ENCODE measurements at regions not wholly inside any gene's neighbourhood (a gene's known extent, or its start where the extent isn't known, plus 50 kb on each side); places are given as distances from the start of the nearest gene placed in this dataset.

- no peak for DNase-seq (ENCODE audit: extremely low spot score in 2 of 2)
- TF ChIP-seq POLR2A (IDR thresholded peaks at IDR 0.05) (no peak), POLR2AphosphoS5 (IDR thresholded peaks at IDR 0.05; ENCODE audit: insufficient read depth in 1 of 2, low read depth in 1 of 2) (no peak), CTCF (IDR thresholded peaks at IDR 0.05) (no peak)
These were observed 492.9 kb downstream of the PCDH20 start for GRCh38 chr13:60922576-60923231.

GRCh38 chr13:60893801-60894200, 496.8 kb downstream of the TDRD3 start:
- intact Hi-C loops (cut with DNase I) = no loop called here
- Histone ChIP-seq H3K4me3 (no peak overlapping the region), H3K27ac (no peak overlapping the region), H3K4me1 (no peaks in the 10 kb centered on the region), H3K9me3 (no peaks in the 10 kb centered on the region), H3K36me3 (no peaks in the 10 kb centered on the region), H3K27me3 (no peaks in the 10 kb centered on the region)
- TF ChIP-seq POLR2AphosphoS5 (IDR thresholded peaks at IDR 0.05; ENCODE audit: insufficient read depth in 1 of 2, low read depth in 1 of 2) (no peak), CTCF (IDR thresholded peaks at IDR 0.05) (no peak), POLR2A (IDR thresholded peaks at IDR 0.05) (no peak)
- no peak for DNase-seq (ENCODE audit: extremely low spot score in 2 of 2)

More at GRCh38 chr13:60922576-60923231, 492.9 kb downstream of the PCDH20 start:
- no peaks in the 10 kb centered on the region for H3K4me1 ChIP-seq
- no peak overlapping the region for H3K4me3 ChIP-seq
- H3K27me3 ChIP-seq = no peaks in the 10 kb centered on the region
- intact Hi-C loops (cut with DNase I) = no loop called here
- H3K9me3 ChIP-seq = no peaks in the 10 kb centered on the region
- H3K36me3 ChIP-seq = no peaks in the 10 kb centered on the region
- H3K27ac ChIP-seq = no peak overlapping the region

- no peaks in the 10 kb centered on the region for H3K36me3 ChIP-seq
- no peaks in the 10 kb centered on the region for H3K9me3 ChIP-seq
- H3K4me3 ChIP-seq = no peak overlapping the region
- H3K27ac ChIP-seq = no peak overlapping the region
- intact Hi-C loops (cut with DNase I) = no loop called here
- no peaks in the 10 kb centered on the region for H3K27me3 ChIP-seq
- no peak for DNase-seq (ENCODE audit: extremely low spot score in 2 of 2)
- TF ChIP-seq POLR2A (IDR thresholded peaks at IDR 0.05) (no peak), CTCF (IDR thresholded peaks at IDR 0.05) (no peak), POLR2AphosphoS5 (IDR thresholded peaks at IDR 0.05; ENCODE audit: insufficient read depth in 1 of 2, low read depth in 1 of 2) (no peak)
- H3K4me1 ChIP-seq = no peaks in the 10 kb centered on the region
These were observed 490.7 kb downstream of the TDRD3 start for GRCh38 chr13:60887711-60888110.

- Histone ChIP-seq H3K27me3 (no peaks in the 10 kb centered on the region), H3K4me3 (no peak overlapping the region), H3K9me3 (no peaks in the 10 kb centered on the region), H3K4me1 (no peaks in the 10 kb centered on the region), H3K36me3 (no peaks in the 10 kb centered on the region), H3K27ac (no peak overlapping the region)
- DNase-seq (ENCODE audit: extremely low spot score in 2 of 2) = no peak
- TF ChIP-seq POLR2A (IDR thresholded peaks at IDR 0.05) (no peak), CTCF (IDR thresholded peaks at IDR 0.05) (no peak), POLR2AphosphoS5 (IDR thresholded peaks at IDR 0.05; ENCODE audit: insufficient read depth in 1 of 2, low read depth in 1 of 2) (no peak)
- intact Hi-C loops (cut with DNase I) = no loop called here
These were observed 484.5 kb downstream of the TDRD3 start for GRCh38 chr13:60881507-60881906.

- Histone ChIP-seq H3K4me3 (no peak overlapping the region), H3K36me3 (no peaks in the 10 kb centered on the region), H3K4me1 (no peaks in the 10 kb centered on the region), H3K27ac (no peak overlapping the region), H3K9me3 (no peaks in the 10 kb centered on the region), H3K27me3 (no peaks in the 10 kb centered on the region)
- no peak for DNase-seq (ENCODE audit: extremely low spot score in 2 of 2)
- intact Hi-C loops (cut with DNase I) = no loop called here
- TF ChIP-seq POLR2AphosphoS5 (IDR thresholded peaks at IDR 0.05; ENCODE audit: insufficient read depth in 1 of 2, low read depth in 1 of 2) (no peak), CTCF (IDR thresholded peaks at IDR 0.05) (no peak)
These were observed 476.1 kb downstream of the TDRD3 start for GRCh38 chr13:60873116-60873515.

Measured in vagina (tissue), 2 donors.